Parathyroid adenoma (tissue), 2 donors: ENCODE measurements at regions not wholly inside any gene's neighbourhood (a gene's known extent, or its start where the extent isn't known, plus 50 kb on each side); places are given as distances from the start of the nearest gene placed in this dataset.

ENCODE experiments used
- H2AFZ ChIP-seq: fragments of 300-600 bp; sonication (generic); one replicate; pipeline ENCODE4 v1.7.0; 2017; ENCODE audit warnings: antibody characterized with exemption, mild to moderate bottlenecking
- H3K27ac ChIP-seq: fragments of 300-600 bp; sonication (generic); one replicate; pipeline ENCODE4 v1.7.0; 2017
- H3K27me3 ChIP-seq: fragments of 300-600 bp; sonication (generic); one replicate; pipeline ENCODE4 v1.7.0; 2017; ENCODE audit warnings: low read length; ENCODE audit not compliant: control insufficient read depth, insufficient read depth
- H3K36me3 ChIP-seq: fragments of 300-600 bp; sonication (generic); one replicate; pipeline ENCODE4 v1.7.0; 2017; ENCODE audit warnings: low read length; ENCODE audit not compliant: control insufficient read depth, insufficient read depth
- H3K4me1 ChIP-seq: fragments of 300-600 bp; sonication (generic); one replicate; pipeline ENCODE4 v1.7.0; 2017; ENCODE audit warnings: control low read depth
- H3K4me2 ChIP-seq: fragments of 300-600 bp; sonication (generic); one replicate; pipeline ENCODE4 v1.7.0; 2017; ENCODE audit warnings: low read length
- H3K4me3 ChIP-seq: fragments of 300-600 bp; sonication (generic); one replicate; pipeline ENCODE4 v1.7.0; 2017; ENCODE audit warnings: low read depth, low read length
- H3K79me2 ChIP-seq: fragments of 300-600 bp; sonication (generic); one replicate; pipeline ENCODE4 v1.7.0; 2017; ENCODE audit warnings: control low read depth
- H3K9ac ChIP-seq: fragments of 300-600 bp; sonication (generic); one replicate; pipeline ENCODE4 v1.7.0; 2017; ENCODE audit warnings: mild to moderate bottlenecking
- H3K9me3 ChIP-seq: fragments of 300-600 bp; sonication (generic); one replicate; pipeline ENCODE4 v1.7.0; 2017; ENCODE audit warnings: low read length; ENCODE audit not compliant: control insufficient read depth
- TF ChIP-seq, protein P1 (sequence below): fragments of 300-600 bp; sonication (generic); IDR thresholded peaks from one replicate; pipeline ENCODE4 v1.7.0; 2017; ENCODE audit warnings: antibody characterized with exemption, mild to moderate bottlenecking
- donor health status: primary hyperparathyroidism.

DNA sequence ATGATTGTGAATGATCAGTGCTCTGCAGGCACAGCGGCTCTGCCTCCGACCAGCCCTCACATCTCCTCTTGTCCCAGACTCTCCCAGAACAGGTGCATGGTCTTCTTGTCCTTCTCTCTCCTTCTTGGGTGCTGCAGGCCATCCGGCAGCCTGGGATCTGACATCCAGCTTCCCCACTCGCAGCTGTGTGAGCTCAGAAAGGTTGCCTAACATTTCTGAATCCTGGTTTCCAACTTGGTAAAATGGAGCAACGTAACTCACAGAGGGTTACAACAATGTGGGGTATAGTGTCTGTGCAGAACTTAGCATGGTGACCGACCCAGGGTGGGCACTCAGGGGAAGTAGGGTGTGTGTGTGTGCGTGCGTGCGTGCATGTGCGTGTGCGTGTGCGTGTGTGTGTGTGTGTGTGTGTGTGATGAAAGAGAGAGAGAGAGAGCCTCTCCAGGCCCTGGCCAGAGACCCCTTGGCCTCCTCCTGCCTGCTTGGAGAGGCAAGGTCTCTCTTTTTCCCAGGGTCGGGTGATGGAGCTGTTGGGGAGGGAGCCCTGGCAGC is 110.1 kb downstream of the SNX5 start:
- Histone ChIP-seq H3K27ac (no peak overlapping the region), H3K9me3 (no peaks in the 10 kb centered on the region), H2AFZ (no peak overlapping the region), H3K9ac (no peak overlapping the region), H3K4me1 (peaks cover 10% of the 10 kb centered on the region), H3K27me3 (no peaks in the 10 kb centered on the region), H3K79me2 (no peaks in the 10 kb centered on the region), H3K4me3 (no peak overlapping the region), H3K36me3 (no peaks in the 10 kb centered on the region), H3K4me2 (no peak overlapping the region)
- TF ChIP-seq, protein P1, sequence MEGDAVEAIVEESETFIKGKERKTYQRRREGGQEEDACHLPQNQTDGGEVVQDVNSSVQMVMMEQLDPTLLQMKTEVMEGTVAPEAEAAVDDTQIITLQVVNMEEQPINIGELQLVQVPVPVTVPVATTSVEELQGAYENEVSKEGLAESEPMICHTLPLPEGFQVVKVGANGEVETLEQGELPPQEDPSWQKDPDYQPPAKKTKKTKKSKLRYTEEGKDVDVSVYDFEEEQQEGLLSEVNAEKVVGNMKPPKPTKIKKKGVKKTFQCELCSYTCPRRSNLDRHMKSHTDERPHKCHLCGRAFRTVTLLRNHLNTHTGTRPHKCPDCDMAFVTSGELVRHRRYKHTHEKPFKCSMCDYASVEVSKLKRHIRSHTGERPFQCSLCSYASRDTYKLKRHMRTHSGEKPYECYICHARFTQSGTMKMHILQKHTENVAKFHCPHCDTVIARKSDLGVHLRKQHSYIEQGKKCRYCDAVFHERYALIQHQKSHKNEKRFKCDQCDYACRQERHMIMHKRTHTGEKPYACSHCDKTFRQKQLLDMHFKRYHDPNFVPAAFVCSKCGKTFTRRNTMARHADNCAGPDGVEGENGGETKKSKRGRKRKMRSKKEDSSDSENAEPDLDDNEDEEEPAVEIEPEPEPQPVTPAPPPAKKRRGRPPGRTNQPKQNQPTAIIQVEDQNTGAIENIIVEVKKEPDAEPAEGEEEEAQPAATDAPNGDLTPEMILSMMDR = no peak

DNA sequence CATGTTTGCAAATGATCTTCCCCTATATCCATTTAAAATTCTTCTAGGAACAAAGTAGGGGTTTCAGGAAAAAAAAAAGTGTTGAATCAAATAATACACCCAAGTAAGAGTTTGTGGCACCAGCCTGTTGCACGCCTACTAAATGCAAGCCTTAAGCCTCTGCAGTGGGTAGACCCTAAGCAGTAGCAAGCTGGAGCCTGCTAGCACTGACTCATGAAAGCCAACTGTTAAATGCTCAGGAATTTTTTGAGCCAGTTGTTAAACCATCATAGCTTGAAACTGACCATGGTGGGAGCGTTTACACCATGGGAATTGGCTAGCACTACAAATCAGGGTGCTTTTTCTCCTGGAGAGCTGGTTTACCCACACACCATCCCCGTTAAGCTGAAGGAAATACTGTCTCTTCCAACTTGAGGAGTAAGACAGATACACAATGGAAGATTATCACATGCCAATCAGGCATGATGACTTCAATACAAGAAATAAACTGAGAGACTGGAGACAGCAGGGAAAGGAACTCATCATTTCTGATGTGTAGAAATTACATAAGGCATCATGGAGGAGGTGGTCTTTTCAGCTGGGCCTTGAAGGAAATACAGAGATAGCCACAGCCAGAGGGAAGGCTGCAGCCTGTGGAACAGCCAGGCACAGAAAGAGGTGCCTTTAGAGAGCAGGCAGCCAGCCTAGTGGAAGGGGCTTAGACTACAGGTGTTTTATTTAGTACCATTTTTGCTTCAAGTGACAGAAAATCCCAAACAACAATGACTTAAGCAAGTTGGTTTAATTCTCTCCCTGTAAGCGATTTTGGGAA is 110.8 kb downstream of the SNX5 start:
- Histone ChIP-seq H2AFZ (no peak overlapping the region), H3K4me3 (no peak overlapping the region), H3K9me3 (no peaks in the 10 kb centered on the region), H3K27ac (no peak overlapping the region), H3K36me3 (no peaks in the 10 kb centered on the region), H3K9ac (no peak overlapping the region), H3K4me1 (peaks cover 10% of the 10 kb centered on the region), H3K4me2 (no peak overlapping the region), H3K79me2 (no peaks in the 10 kb centered on the region), H3K27me3 (no peaks in the 10 kb centered on the region)
- TF ChIP-seq, protein P1 = no peak

DNA sequence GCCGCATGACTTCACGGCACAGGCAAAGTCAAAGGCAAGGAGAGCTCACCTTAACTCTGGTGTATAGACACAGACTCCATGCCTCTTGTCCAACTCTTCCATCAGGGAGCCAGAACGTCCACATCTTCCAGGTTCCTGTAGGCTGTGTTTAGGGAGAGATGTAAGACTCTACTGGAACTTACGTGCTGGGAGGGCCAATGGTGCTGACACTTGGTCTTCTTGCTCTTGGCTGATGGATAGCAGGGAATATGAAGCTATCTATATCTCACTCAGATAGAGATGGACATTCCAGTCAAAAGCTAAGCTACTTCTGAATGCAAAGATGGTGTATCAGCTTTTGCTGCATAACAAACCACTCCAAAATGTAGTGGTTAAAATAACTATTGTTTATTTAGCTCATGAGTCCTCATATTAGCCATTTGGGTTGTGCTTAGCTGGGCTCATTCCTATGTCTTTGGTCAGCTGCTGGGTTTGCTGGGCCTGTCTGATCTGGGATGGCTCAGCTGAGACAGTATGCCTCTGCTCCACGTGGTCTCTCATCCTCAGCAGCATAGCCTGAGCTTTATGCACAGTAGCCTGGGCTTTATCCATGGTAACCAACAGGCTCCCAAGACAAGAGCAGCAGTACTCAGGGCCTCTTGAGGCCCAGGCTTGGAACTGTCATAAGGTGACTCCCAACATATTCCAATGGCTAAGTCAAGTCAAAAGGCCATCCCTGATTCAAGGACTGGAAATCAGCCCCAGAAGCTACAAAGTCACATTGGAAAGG is 111.6 kb downstream of the SNX5 start:
- H3K4me2 ChIP-seq = no peak overlapping the region
- H3K27me3 ChIP-seq = no peaks in the 10 kb centered on the region
- no peaks in the 10 kb centered on the region for H3K9me3 ChIP-seq
- no peak overlapping the region for H3K27ac ChIP-seq
- H3K79me2 ChIP-seq = no peaks in the 10 kb centered on the region
- peaks cover 10% of the 10 kb centered on the region for H3K4me1 ChIP-seq
- TF ChIP-seq, protein P1 = no peak
- H2AFZ ChIP-seq = no peak overlapping the region
- no peak overlapping the region for H3K4me3 ChIP-seq
- no peak overlapping the region for H3K9ac ChIP-seq
- no peaks in the 10 kb centered on the region for H3K36me3 ChIP-seq

DNA sequence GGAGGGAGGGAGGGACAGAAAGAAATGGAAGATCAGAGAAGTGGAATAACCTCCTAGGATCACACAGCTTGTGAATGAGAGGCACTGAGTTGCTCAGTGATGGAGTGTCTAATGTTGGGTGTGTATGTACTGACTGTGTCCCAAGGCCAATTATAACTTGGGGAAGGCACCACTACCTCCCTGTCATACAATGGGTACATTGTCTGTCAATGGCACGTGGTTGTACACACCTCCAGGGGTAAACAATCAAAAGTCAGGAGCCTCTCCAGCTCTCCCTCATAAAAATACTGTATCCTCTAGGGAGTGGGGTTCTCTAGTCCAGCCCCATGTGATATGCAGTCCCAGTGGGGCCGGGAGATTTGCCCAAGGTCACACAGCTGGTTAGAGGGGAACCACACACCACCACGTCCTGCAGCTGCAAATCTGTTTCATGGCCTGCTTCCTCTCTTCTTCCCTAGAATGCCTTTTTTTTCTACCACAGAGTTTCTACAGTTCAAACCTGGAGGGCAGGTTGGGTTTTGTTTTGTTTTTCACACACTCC is 112.5 kb downstream of the SNX5 start:
- H3K79me2 ChIP-seq = no peaks in the 10 kb centered on the region
- no peaks in the 10 kb centered on the region for H3K36me3 ChIP-seq
- no peak overlapping the region for H3K27ac ChIP-seq
- TF ChIP-seq, protein P1 = no peak
- H3K27me3 ChIP-seq = no peaks in the 10 kb centered on the region
- no peaks in the 10 kb centered on the region for H3K9me3 ChIP-seq
- peaks cover 10% of the 10 kb centered on the region for H3K4me1 ChIP-seq
- H3K9ac ChIP-seq = no peak overlapping the region
- no peak overlapping the region for H3K4me2 ChIP-seq
- no peak overlapping the region for H3K4me3 ChIP-seq
- peak overlapping the region; percentile 40 for H2AFZ ChIP-seq
